HCT116 (cell line): ENCODE measurements at regions not wholly inside any gene's neighbourhood (a gene's known extent, or its start where the extent isn't known, plus 50 kb on each side); places are given as distances from the start of the nearest gene placed in this dataset.

Experiments used
- CTCF ChIP-seq, 3 experiments: fragments of 200-600 bp in 1 of 3; sonication (generic) in 1 of 3; IDR thresholded peaks in 2 of 3; conservative IDR thresholded peaks in 1 of 3; 2 replicates each; pipeline ENCODE4 v1.5.1; 2012 to 2017; ENCODE audit warnings: low read depth in 2 of 3, low read length in 2 of 3, antibody characterized with exemption in 1 of 3, borderline replicate concordance in 1 of 3, control low read depth in 1 of 3, mild to moderate bottlenecking in 1 of 3, mixed read lengths in 1 of 3, mixed run types in 1 of 3, moderate library complexity in 1 of 3; ENCODE audit not compliant: insufficient read depth in 1 of 3
- EZH2 ChIP-seq: fragments of 200-600 bp; sonication (generic); IDR thresholded peaks from 2 replicates; pipeline ENCODE4 v1.6.1; 2017; ENCODE audit warnings: antibody characterized with exemption, mixed run types
- MAX ChIP-seq: IDR thresholded peaks from 2 replicates; pipeline ENCODE4 v1.6.1; 2012

- TF ChIP-seq CTCF (IDR thresholded peaks at IDR 0.05 in 2 of 3, conservative IDR thresholded peaks at IDR 0.05 in 1 of 3; ENCODE audit: borderline replicate concordance in 1 of 3, insufficient read depth in 1 of 3, low read depth in 2 of 3, low read length in 2 of 3): no peak
- TF ChIP-seq MAX: no peak
- no peak for TF ChIP-seq EZH2
These were observed 98.0 kb downstream of the SYF2 start for GRCh38 chr1:25134307-25134706.
